T-helper 1 cell treated with Interleukin-12 subunit alpha and Interleukin-12 subunit beta and Interleukin-4 antibody, amounts not matched to agents 30 ng/mL and 1 ng/mL, for 36 hours (primary cell): ENCODE measurements at regions not wholly inside any gene's neighbourhood (a gene's known extent, or its start where the extent isn't known, plus 50 kb on each side); places are given as distances from the start of the nearest gene placed in this dataset.
"Not testable (repeated sequence)": the region's sequence is repeated elsewhere in the genome, so short reads cannot be mapped to it uniquely, and the experiment has no call there.

Source experiments
- intact Hi-C: fragments of 100-400 bp; cut with micrococcal nuclease; formaldehyde crosslinking; loops from one replicate; pipeline ENCODE4 v1.15.1; 2024

- intact Hi-C loops, result no loop called here
These were observed 571.5 kb upstream of the PPP2R3A start for GRCh38 chr3:135393898-135394525.

- intact Hi-C loops, result no loop called here
These were observed 553.1 kb upstream of the PPP2R3A start for GRCh38 chr3:135412475-135412874.

- intact Hi-C loops, result no loop called here
These were observed 549.3 kb upstream of the PPP2R3A start for GRCh38 chr3:135416182-135416581.

- intact Hi-C loops, result no loop called here
These were observed 546.4 kb upstream of the PPP2R3A start for GRCh38 chr3:135419155-135419554.

- intact Hi-C loops, result no loop called here
These were observed 539.0 kb upstream of the PPP2R3A start for GRCh38 chr3:135426508-135426907.

- intact Hi-C loops, result no loop called here
These were observed 533.1 kb upstream of the PPP2R3A start for GRCh38 chr3:135432402-135432801.

GRCh38 chr3:135438889-135439597 lies 526.5 kb upstream of the PPP2R3A start:
- intact Hi-C loops, result not testable (repeated sequence)

GRCh38 chr3:135439632-135440031 lies 525.9 kb upstream of the PPP2R3A start:
- intact Hi-C loops, result not testable (repeated sequence)

- intact Hi-C loops, result no loop called here
These were observed 525.3 kb upstream of the PPP2R3A start for GRCh38 chr3:135440233-135440632.

- intact Hi-C loops, result no loop called here
These were observed 524.8 kb upstream of the PPP2R3A start for GRCh38 chr3:135440746-135441145.

- intact Hi-C loops, result no loop called here
These were observed 521.5 kb upstream of the PPP2R3A start for GRCh38 chr3:135444058-135444457.

GRCh38 chr3:135447483-135447882 lies 518.0 kb upstream of the PPP2R3A start:
- intact Hi-C loops, result no loop called here

- intact Hi-C loops, result no loop called here
These were observed 517.0 kb upstream of the PPP2R3A start for GRCh38 chr3:135448520-135448919.

- intact Hi-C loops, result no loop called here
These were observed 516.5 kb upstream of the PPP2R3A start for GRCh38 chr3:135449046-135449445.

- intact Hi-C loops, result no loop called here
These were observed 514.3 kb upstream of the PPP2R3A start for GRCh38 chr3:135451037-135451785.

- intact Hi-C loops, result no loop called here
These were observed 512.6 kb upstream of the PPP2R3A start for GRCh38 chr3:135452881-135453280.

GRCh38 chr3:135453326-135453725 lies 512.2 kb upstream of the PPP2R3A start:
- intact Hi-C loops, result no loop called here

- intact Hi-C loops, result no loop called here
These were observed 510.6 kb upstream of the PPP2R3A start for GRCh38 chr3:135454890-135455289.

GRCh38 chr3:135456108-135456790 lies 509.3 kb upstream of the PPP2R3A start:
- intact Hi-C loops, result no loop called here

- intact Hi-C loops, result no loop called here
These were observed 506.8 kb upstream of the PPP2R3A start for GRCh38 chr3:135458541-135459322.

GRCh38 chr3:135460273-135460672 lies 505.3 kb upstream of the PPP2R3A start:
- intact Hi-C loops, result no loop called here
